PC-3 (cell line): ENCODE measurements at regions not wholly inside any gene's neighbourhood (a gene's known extent, or its start where the extent isn't known, plus 50 kb on each side); places are given as distances from the start of the nearest gene placed in this dataset.

ENCODE experiments used
- ATAC-seq: fragments of 200-7000 bp; cut with Tn5 transposase; 2 replicates; pipeline ENCODE4 v1.9.1; 2020; ENCODE audit warnings: mild to moderate bottlenecking, moderate library complexity
- BruUV-seq: library from RNA; stranded (reverse); fragments of 400-500 nt; replicated peaks from 2 replicates; lab custom pipeline; 2021; lab: Mats Ljungman, UMichigan
- CTCF ChIA-PET: fragments of 300-600 bp; sonication (Branson Sonifier 250); formaldehyde crosslinking; loops from one replicate; lab custom pipeline; 2022; ENCODE audit warnings: antibody characterized with exemption; lab: Charles Lee
- POLR2A ChIA-PET: fragments of 300-600 bp; sonication (Branson Sonifier 250); formaldehyde crosslinking; loops from one replicate; lab custom pipeline; 2022; ENCODE audit warnings: antibody characterized with exemption; ENCODE audit not compliant: unreplicated experiment; lab: Charles Lee
- DNase-seq: peaks from one replicate; pipeline ENCODE4 v3.0.0-alpha.2; 2015
- H2AFZ ChIP-seq: fragments of 300-600 bp; sonication (generic); 2 replicates; pipeline ENCODE4 v1.6.0; 2016; ENCODE audit warnings: antibody characterized with exemption, low read length
- H3F3A ChIP-seq: fragments of 300-600 bp; sonication (generic); one replicate; pipeline ENCODE4 v1.6.0; 2017; ENCODE audit warnings: antibody characterized with exemption, low read length, control low read depth, mild to moderate bottlenecking; ENCODE audit not compliant: unreplicated experiment
- H3K27ac ChIP-seq: fragments of 300-600 bp; sonication (generic); 2 replicates; pipeline ENCODE4 v1.5.1; 2016; ENCODE audit warnings: mild to moderate bottlenecking, low read length
- H3K27me3 ChIP-seq: fragments of 300-600 bp; sonication (generic); 2 replicates; pipeline ENCODE4 v1.6.1; 2016; ENCODE audit warnings: low read length, mixed read lengths
- H3K36me3 ChIP-seq: fragments of 300-600 bp; sonication (generic); 2 replicates; pipeline ENCODE4 v1.6.1; 2016; ENCODE audit warnings: low read depth, mixed run types, low read length, mixed read lengths
- H3K4me1 ChIP-seq: fragments of 300-600 bp; sonication (generic); 2 replicates; pipeline ENCODE4 v1.5.1; 2016; ENCODE audit warnings: low read length; ENCODE audit not compliant: insufficient read depth
- H3K4me2 ChIP-seq: fragments of 300-600 bp; sonication (generic); 2 replicates; pipeline ENCODE4 v1.6.0; 2016; ENCODE audit warnings: low read length
- H3K4me3 ChIP-seq: fragments of 300-600 bp; sonication (generic); 2 replicates; pipeline ENCODE4 v1.5.1; 2016; ENCODE audit warnings: mild to moderate bottlenecking, low read length, mixed read lengths
- H3K79me2 ChIP-seq: fragments of 300-600 bp; sonication (generic); 2 replicates; pipeline ENCODE4 v1.6.1; 2017; ENCODE audit warnings: low read length, mixed read lengths
- H3K9ac ChIP-seq: fragments of 300-600 bp; sonication (generic); 2 replicates; pipeline ENCODE4 v1.6.0; 2016; ENCODE audit warnings: mild to moderate bottlenecking, low read length
- H3K9me2 ChIP-seq: fragments of 300-600 bp; sonication (generic); replicated peaks from 2 replicates; pipeline ENCODE4 v1.6.1; 2016; ENCODE audit warnings: mixed run types, low read length, mixed read lengths
- H3K9me3 ChIP-seq: fragments of 300-600 bp; sonication (generic); 2 replicates; pipeline ENCODE4 v1.6.1; 2016; ENCODE audit warnings: low read length, mixed read lengths
- H4K20me1 ChIP-seq: fragments of 300-600 bp; sonication (generic); 2 replicates; pipeline ENCODE4 v1.6.1; 2016; ENCODE audit warnings: low read length, mixed read lengths
- EZH2 ChIP-seq: fragments of 300-600 bp; sonication (generic); IDR thresholded peaks from one replicate; pipeline ENCODE4 v1.6.1; 2017; ENCODE audit warnings: antibody characterized with exemption, mild to moderate bottlenecking, low read length; ENCODE audit not compliant: unreplicated experiment
- EZH2phosphoT487 ChIP-seq: fragments of 300-600 bp; sonication (generic); IDR thresholded peaks from 2 replicates; pipeline ENCODE4 v1.6.1; 2018; ENCODE audit warnings: mild to moderate bottlenecking, antibody characterized with exemption, low read length, borderline replicate concordance
- intact Hi-C: fragments of 100-400 bp; cut with micrococcal nuclease; formaldehyde crosslinking; loops from 2 replicates; pipeline ENCODE4 v1.9.0; 2023
- TF ChIP-seq, protein P1 (sequence below): fragments of 300-600 bp; sonication (generic); conservative IDR thresholded peaks from 2 replicates; pipeline ENCODE4 v1.5.1; 2017; ENCODE audit warnings: antibody characterized with exemption, low read depth, mild to moderate bottlenecking, low read length

DNA sequence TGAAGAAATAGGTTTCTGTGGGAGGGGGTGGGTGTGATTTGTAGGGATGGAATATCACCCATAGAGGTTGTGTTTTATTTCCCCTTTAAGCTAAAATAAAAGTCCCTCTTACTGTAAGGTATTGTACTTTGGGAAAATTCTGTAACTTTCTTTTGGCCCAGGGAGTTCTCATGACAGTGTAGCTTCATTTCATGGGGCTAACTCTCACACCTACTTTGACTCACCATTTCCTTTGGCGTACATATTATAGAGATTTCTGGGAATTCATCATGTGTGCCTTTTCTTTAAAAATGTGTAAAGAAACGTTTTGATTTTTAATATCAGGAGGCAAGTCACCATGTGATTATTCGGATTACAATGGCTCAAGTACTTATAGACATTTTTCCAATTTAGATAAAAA, 477.7 kb upstream of the CFAP20DC start:
- Histone ChIP-seq H3K4me3 (no peak overlapping the region), H3K4me1 (no peaks in the 10 kb centered on the region), H4K20me1 (no peaks in the 10 kb centered on the region), H2AFZ (no peak overlapping the region), H3K9ac (no peak overlapping the region), H3K27ac (no peak overlapping the region), H3K9me2 (no peaks in the 10 kb centered on the region), H3K4me2 (no peak overlapping the region), H3K27me3 (no peaks in the 10 kb centered on the region), H3K9me3 (no peaks in the 10 kb centered on the region), H3F3A (no peaks in the 10 kb centered on the region), H3K36me3 (no peaks in the 10 kb centered on the region), H3K79me2 (no peaks in the 10 kb centered on the region)
- intact Hi-C loops: no loop called here
- no TSS peak for BruUV-seq
- DNase-seq (no peak), ATAC-seq (no peak)
- ChIA-PET POLR2A (no interaction called here), CTCF (no interaction called here)
- TF ChIP-seq EZH2: no peak
- no peak for TF ChIP-seq EZH2phosphoT487
- TF ChIP-seq, protein P1, sequence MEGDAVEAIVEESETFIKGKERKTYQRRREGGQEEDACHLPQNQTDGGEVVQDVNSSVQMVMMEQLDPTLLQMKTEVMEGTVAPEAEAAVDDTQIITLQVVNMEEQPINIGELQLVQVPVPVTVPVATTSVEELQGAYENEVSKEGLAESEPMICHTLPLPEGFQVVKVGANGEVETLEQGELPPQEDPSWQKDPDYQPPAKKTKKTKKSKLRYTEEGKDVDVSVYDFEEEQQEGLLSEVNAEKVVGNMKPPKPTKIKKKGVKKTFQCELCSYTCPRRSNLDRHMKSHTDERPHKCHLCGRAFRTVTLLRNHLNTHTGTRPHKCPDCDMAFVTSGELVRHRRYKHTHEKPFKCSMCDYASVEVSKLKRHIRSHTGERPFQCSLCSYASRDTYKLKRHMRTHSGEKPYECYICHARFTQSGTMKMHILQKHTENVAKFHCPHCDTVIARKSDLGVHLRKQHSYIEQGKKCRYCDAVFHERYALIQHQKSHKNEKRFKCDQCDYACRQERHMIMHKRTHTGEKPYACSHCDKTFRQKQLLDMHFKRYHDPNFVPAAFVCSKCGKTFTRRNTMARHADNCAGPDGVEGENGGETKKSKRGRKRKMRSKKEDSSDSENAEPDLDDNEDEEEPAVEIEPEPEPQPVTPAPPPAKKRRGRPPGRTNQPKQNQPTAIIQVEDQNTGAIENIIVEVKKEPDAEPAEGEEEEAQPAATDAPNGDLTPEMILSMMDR: no peak

DNA sequence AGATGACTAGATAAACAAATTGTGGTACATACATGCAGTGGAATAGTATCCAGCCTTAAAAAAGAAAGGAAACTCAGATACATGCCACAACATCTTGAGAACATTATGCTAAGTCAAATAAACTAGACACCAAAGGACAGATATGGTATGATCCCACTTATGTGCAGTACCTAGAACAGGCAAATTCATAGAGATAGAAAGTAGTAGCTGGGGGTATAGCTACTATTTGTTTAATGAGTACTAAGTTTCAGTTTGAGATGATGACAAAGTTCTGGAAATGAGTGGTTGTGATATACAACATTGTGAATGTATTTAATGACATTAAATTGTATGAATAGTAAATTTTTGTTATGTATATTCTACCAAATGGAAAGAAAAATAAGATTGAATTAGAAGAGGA, 477.2 kb upstream of the CFAP20DC start:
- Histone ChIP-seq H3K9ac (no peak overlapping the region), H3K9me2 (no peaks in the 10 kb centered on the region), H4K20me1 (no peaks in the 10 kb centered on the region), H3K4me1 (no peaks in the 10 kb centered on the region), H3K36me3 (no peaks in the 10 kb centered on the region), H3K4me3 (no peak overlapping the region), H2AFZ (no peak overlapping the region), H3K79me2 (no peaks in the 10 kb centered on the region), H3F3A (no peaks in the 10 kb centered on the region), H3K9me3 (no peaks in the 10 kb centered on the region), H3K27me3 (no peaks in the 10 kb centered on the region), H3K4me2 (no peak overlapping the region), H3K27ac (no peak overlapping the region)
- ChIA-PET POLR2A (no interaction called here), CTCF (no interaction called here)
- intact Hi-C loops: no loop called here
- no peak for TF ChIP-seq EZH2phosphoT487
- no peak for TF ChIP-seq EZH2
- TF ChIP-seq, protein P1: no peak
- DNase-seq: no peak
- ATAC-seq: no peak
- no TSS peak for BruUV-seq

DNA sequence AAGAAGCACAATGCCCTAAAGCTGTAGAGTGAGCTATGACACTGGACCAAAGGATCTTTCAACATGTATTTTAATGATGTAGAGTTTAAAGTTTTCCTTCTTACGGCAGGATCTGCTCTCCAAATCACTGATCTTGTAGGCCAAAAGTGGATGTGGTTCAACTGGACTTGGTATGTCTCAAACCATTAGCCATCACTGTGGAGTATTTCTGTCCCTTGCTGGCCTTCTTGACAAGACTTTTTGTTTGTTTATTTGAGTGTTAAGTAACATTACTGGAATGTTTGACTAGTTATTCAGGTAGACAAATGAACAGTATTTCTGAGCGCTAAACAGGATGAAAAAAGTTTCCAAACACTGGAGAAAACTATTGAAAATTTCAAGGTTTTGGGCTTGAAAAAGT, 472.7 kb upstream of the CFAP20DC start:
- Histone ChIP-seq H3K27me3 (no peaks in the 10 kb centered on the region), H3F3A (no peaks in the 10 kb centered on the region), H3K9me3 (no peaks in the 10 kb centered on the region), H3K27ac (no peak overlapping the region), H3K36me3 (no peaks in the 10 kb centered on the region), H3K9ac (no peak overlapping the region), H2AFZ (no peak overlapping the region), H4K20me1 (no peaks in the 10 kb centered on the region), H3K4me3 (no peak overlapping the region), H3K79me2 (no peaks in the 10 kb centered on the region), H3K4me1 (no peaks in the 10 kb centered on the region), H3K4me2 (no peak overlapping the region), H3K9me2 (no peaks in the 10 kb centered on the region)
- no peak for ATAC-seq
- TF ChIP-seq, protein P1: no peak
- TF ChIP-seq EZH2phosphoT487: no peak
- TF ChIP-seq EZH2: no peak
- ChIA-PET CTCF (no interaction called here), POLR2A (no interaction called here)
- BruUV-seq: no TSS peak
- intact Hi-C loops: no loop called here
- DNase-seq: peak; percentile 10
